NCI-H2196 treated with DMSO at 0.1 percent for 48 hours (cell line): ENCODE measurements at regions not wholly inside any gene's neighbourhood (a gene's known extent, or its start where the extent isn't known, plus 50 kb on each side); places are given as distances from the start of the nearest gene placed in this dataset.

Experiments
- DNase-seq: peaks from one replicate; lab custom pipeline; 2025; ENCODE audit not compliant: unreplicated experiment; lab: John Stamatoyannopoulos, UW

DNA sequence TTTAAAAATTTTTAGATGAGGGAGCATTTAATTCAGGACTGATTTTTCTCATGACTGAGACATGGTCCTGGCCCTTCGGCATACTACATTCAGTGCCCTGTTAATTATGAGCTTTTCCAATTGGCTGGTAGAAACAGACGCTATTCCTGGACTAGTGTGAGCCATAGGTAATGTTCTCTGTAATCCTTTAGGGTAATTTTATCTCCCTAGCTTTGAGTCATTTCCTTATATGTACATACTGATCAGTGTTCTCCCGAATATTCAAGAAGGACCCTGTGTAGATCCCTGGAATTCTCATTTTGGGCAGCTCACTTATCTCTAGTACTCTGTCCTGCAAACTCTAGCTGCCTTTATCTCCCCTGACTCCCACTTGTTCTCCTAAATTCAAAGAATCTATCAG, 92.6 kb upstream of the NPY start:
- DNase-seq: no peak

DNA sequence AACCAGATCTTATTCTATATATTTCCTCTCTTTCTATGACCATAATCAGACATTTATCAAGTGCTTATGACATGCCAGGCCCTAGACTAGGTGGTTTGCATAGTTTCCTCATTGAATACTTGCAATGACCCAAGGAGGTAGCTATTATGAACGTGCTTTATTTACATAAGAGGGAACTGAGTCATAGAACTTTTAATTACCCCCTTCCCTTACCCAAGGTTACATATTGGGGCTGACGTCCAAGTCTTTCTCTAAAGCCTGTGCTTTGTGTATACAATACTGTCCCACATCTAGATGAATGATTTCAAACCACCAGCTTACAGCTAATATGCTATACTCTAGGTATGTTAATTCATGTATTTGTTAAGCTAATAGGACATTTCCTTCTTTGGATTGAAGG, 91.9 kb upstream of the NPY start:
- no peak for DNase-seq

DNA sequence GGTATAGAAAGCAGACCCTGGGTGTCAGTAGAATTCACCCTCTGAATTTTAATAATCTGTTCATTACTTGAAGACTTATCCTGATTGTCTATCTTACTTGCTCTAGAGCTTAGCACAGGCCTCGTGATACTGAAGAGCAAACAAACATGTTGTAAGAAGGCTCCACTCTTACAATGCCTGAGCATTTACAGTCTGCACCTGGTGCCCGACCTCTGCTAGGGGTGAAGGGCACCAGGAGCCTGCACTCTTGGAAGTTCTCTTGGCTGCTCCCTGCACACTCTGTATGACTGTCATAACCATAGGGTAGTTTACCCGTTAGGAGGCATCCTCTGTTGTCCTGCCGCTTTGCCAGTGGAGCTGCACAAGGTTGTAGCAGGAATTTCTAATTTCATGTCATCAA, 91.3 kb upstream of the NPY start:
- DNase-seq: no peak

DNA sequence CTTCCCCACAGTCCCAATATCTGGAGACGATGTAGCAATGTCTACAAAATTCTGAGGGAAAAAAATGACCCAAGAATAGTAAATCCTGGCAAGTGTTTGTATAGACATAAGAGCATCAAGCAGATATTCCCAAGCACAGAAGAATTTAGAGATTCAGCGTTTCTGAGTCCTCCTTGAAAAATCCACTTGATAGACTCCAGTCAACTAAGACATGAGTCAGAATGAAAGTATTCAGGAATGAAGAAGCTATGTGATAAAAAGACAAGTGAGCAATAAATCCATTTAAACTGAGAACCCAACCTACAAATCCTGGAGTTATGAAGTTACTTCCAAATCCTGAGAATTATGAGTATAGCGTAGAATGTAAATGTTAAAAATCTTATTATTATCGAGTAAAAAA, 86.1 kb upstream of the NPY start:
- DNase-seq: no peak

DNA sequence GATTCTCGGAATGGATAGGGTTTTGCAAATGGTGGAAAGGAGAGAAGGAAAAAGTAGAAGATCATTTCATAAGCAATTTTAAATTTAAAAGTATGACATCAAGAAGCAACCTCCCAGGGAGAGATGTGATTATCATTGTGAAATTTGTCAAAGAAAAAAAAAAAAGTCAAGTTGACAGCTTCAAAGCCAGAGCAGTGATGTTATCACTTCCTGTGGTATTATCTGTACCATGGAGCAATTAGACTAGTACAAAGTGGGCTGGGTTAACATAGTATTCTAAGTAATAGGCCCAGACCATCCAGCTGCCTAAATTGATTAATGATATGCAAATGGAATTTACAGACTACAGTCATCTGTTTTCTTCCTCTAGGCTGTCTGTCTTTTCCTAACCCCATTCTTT, 84.0 kb upstream of the NPY start:
- no peak for DNase-seq

DNA sequence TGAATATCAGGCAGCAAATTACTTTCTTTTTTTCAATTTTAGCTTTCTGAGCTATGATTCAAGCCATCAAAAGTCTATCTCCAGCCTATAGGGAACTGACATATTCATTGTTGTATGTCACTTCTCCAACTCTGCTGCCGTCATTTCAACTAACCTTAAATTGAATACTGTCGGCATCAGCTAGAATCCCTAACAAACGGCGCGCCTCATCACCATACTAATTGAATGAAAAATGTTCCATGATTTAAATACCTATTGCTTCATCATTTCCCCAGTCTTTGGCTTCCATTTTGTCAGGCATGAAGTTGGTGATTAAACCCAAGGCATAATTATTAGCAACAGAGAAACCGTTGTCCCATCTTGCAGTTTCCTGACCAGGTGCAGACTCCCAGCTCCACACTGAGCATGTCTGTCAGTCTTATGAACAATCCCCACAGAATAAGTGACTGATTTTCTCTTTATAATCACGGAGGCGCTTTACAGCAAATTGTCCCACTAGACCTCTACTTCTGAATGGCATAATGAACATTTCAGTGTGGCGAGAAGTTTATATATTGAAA, 83.5 kb upstream of the NPY start:
- no peak for DNase-seq

DNA sequence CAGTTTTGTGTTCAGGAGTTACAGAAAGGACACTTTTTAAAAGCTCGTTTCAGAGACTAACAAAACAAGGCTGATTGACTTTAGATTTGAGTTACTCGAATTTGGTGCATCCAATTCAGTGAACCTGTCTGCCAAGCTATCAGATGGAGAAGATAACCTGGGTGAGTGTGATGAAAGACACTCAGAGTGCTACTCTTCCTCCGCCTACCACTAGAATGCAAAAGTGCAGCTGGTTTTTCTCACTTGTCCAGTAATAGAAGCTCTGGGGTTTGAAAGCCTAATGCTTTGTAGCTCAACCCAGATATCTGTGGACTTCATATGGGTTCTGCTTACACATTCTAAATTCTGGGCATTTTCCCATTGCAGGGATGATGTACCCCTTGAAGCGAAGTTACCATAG, 82.8 kb upstream of the NPY start:
- DNase-seq: no peak

DNA sequence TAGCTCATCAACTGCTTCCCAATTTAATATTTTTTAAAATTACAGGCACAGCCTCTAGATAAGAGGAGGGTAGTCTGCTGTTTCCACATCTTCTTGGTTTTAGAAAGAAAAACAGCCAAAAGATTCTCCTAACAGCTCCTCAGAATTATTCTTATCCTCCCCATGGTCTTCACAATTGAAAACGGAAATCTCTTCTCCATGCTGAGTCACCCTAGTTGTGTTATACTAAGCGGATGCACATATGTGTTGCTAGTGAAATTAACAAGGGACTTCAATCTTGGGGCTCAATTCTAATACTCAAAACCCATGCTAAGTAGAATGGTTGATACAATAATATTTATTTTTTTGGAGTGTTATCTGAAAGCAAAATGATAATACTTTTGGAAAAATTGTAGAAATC, 71.9 kb upstream of the NPY start:
- DNase-seq: no peak

GRCh38 chr7:24213311-24213710, 70.7 kb upstream of the NPY start:
- no peak for DNase-seq

- no peak for DNase-seq
Observed at GRCh38 chr7:24214670-24215069, 69.3 kb upstream of the NPY start.

- DNase-seq: no peak
Observed at GRCh38 chr7:24216576-24217125, 67.3 kb upstream of the NPY start.

DNA sequence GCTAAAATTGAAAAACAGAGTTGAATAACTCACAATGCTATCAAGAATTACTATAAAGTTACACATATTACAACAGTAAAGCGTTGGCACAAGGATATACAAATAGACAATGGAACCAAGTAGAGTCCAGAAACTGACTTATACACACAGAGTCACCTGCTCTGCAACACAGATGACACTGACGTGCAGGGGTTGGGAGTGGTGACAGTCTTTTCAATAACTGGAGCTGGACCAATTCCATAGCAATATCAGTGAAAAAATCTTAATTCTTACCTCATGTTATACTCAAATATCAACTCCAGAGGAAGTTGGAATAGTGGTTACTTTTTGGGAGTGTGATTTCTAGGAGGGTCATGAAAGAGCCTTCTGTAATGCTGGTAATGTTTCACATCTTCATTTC, 62.5 kb upstream of the NPY start:
- DNase-seq: no peak

- DNase-seq: no peak
Observed at GRCh38 chr7:24227068-24227467, 56.9 kb upstream of the NPY start.

- DNase-seq: no peak
Observed at GRCh38 chr7:24227603-24228359, 56.2 kb upstream of the NPY start.

- DNase-seq: no peak
Observed at GRCh38 chr7:24229481-24230226, 54.3 kb upstream of the NPY start.

DNA sequence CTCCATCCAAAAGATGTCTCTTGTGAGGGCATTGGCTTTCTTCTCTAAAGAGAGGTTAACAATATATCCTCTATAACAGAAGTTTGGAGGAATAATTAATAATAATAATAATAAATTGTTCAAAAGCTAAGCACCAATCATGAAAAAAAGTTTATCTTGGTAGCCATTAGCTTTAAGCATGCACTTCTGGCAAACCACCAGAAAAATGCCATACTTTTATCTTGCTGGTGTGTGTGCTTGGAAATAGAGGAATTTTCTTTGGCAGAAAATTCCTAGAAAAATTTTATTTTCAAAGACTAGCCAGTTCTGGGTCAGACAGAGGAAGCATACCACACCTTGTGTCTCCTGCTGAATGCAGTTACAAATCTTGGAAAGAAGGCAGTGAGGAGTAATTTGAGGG, 52.5 kb upstream of the NPY start:
- DNase-seq: no peak

DNA sequence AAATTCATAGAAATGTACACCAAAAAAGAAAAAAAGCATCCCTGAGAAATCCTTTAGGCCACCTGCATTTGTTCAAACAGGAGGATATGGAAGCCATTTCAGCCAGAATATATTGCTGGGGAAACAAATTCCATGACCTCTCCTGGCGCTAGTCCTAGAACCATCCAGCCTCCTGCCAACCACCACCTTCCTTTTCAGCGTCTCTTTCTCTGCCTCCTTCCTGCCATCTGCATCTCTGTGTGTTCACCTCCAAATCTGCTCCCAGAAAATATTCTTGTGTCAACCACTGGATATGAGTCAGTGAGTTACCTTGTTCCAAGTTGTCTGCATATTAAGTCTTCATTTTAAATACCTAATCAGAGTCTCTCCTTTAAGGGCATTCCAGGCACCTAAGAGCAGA, 50.6 kb upstream of the NPY start:
- no peak for DNase-seq
